T-helper 2 cell (primary cell): ENCODE measurements at regions not wholly inside any gene's neighbourhood (a gene's known extent, or its start where the extent isn't known, plus 50 kb on each side); places are given as distances from the start of the nearest gene placed in this dataset.
"Not testable (repeated sequence)": the region's sequence is repeated elsewhere in the genome, so short reads cannot be mapped to it uniquely, and the experiment has no call there.

Experiments
- DNase-seq, 5 experiments: peaks; one replicate each; pipeline versions ENCODE4 v3.0.0 to v3.0.0-alpha.2; 2012 to 2022

DNA sequence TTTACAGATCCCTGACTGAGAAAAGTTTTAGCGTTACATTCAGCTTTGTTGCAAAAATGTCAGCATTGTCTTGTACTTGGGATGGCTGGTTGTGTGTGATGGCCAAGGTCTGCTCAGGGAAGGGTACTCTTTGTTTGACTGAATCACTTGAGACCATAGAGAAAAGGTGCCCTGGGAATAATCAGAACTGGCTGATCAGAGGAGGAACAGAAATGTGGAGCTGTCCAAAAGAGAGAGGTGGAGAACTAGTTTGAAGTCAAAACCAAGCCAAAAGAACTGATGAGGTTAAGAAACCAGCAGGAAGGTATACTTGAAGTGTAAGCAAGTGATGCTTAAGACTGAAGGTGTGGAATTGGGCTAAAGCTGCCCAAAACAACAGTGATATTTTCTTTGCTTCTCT lies 107.6 kb upstream of the LYPLAL1 start:
- no peak for DNase-seq

DNA sequence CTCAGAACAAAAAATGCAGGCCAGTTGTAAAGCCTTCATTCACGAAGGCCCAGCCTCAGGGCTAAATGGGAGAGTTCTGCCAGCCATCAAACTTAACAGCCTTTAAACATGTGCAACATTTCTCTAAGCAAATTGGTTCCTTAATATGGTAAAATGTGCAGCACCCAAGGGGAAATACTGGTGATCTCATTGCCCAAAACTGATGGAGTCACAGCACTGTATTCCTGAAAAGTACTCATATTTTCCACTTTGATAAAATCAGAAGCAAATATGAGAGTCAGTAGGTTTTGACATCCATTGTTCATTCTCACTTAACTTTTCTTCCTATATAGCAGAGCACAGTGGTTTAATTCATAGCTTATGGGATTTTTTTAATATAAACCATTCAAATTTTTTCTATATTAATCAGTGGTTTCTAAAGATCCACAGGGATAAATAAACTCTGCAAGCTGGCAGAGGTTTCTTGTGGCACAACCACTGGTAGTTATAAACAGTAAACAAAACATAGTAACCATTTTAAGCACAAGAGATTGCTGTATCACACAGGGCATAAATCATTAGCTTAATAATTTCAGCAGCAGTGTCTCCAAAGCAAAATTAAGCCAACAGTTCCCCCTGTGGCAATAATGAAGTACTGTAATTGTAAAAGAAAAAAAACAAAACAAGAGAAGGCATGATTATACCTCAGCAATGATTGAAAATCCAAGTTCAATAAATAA lies 106.9 kb upstream of the LYPLAL1 start:
- DNase-seq: no peak

DNA sequence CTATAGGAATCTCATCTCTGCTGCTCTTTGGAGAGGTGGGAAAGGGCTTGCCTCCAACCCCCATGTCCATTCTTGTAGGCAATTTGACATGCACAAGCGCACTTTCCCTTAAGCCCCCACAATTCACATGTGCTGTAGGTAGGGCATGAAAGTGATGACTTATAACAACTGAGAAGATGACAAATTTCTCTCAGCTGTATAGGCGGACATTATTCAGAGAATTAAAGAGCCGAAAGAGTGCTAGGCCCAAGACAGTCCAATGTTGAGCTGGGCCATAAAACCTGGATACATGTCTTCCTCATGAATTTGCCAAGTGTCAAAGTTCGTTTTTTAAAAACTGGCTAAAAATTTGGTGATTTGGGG lies 106.3 kb upstream of the LYPLAL1 start:
- no peak for DNase-seq

DNA sequence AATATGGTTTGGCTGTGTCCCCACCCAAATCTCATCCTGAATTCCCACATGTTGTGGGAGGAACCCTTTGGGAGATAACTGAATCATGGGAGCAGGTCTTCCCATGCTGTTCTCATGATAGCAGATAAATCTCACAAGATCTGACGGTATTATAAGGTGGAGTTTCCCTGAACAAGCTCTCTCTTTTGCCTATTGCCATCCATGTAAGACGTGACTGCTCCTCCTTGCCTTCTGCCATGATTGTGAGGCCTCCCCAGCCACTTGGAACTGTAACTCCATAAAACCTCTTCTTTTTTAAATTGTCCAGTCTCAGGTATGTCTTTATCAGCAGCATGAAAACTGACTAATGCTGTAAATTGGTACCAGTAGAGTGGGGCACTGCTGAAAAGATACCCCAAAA lies 103.3 kb upstream of the LYPLAL1 start:
- not testable (repeated sequence) for DNase-seq

DNA sequence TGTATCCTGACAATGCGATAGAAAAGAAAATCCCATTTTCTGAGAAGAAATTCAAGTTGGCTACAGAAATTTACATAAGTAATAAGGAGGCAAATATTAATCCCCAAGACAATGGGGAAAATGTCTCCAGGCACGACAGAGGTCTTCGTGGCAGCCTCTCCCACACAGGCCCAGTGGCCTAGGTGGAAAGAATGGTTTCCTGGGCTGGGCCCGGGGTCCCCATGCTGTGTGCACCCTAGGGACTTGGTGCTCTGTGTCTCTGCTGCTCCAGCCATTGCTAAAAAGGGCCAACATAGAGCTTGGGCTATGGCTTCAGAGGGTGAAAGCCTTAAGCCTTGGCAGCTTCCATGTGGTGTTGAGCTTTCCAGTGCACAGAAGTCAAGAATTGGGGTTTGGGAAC lies 102.5 kb upstream of the LYPLAL1 start:
- no peak for DNase-seq

DNA sequence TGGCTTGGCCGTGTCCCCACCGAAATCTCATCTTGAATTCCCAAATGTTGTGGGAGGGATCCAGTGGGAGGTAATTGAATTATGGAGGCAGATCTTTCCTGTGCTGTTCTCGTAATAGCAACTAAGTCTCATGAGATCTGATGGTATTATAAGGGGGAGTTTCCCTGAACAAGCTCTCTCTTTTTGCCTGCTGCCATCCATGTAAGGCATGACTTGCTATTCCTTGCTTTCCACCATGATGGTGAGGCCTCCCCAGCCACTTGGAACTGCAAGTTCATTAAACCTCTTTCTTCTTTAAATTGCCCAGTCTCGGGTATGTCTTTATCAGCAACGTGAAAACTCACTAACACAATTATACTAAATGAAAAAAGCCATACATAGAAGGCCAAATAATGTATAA lies 101.3 kb upstream of the LYPLAL1 start:
- no peak for DNase-seq

DNA sequence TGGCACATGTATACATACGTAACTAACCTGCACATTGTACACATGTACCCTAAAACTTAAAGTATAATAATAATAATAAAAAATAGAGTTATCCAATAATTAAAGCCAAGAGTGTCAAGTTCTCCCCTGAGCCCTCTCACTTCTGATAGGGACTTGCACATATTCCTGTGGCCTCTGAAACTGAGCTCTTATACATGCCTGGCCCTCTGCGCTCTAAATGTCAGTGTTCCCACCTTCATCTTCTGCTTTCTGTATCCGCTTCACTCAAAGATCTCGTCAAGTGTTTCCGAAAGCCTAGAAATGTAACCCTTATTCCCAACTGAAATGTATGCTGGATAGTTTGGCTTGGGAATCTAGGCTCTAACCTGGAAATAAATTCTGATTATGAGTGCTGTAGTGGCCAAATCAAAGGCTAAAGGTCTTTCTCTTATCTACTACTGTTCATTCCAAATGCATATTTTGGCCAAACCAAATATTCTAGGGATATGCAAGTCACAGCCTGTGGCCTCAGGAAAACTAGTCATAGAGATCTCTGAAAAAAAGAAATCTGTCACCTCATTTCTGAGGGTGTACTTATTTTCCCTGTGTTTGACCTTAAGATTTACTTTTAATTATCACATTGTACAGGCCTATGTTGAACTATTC lies 99.5 kb upstream of the LYPLAL1 start:
- DNase-seq: no peak

DNA sequence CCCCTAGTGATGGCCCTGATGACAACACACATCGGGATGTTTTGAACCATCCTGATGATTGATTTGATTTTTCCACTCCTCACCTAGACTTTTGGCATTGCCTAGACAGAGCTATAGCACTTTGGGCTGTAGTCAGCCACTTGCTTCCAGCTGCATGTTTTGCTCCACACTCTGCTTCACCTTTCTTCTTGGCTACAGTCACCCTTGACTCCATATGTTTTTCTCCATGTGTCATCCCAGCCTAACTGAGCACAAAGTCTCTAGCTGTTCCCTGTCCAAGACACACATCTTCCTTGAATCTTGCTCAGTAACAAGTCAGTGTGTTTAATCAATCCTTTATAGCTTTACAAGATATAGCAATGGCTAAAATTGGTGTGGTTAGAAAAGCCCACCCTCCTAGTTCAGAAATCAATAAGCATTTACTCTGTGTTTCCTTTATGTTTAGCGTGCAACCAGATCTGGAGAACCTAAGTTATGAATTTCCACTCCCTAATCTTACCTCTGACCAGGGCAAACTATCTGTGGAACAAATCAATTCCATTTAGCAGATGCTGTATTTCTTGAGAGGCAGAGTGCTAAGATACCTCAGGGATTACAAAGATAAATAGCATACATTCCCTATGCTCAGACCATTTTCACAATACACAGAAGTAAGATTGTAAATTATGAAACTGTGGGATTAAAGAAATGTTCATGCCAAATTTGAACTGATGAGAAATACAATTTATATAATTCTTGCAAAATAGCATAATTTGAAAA lies 98.4 kb upstream of the LYPLAL1 start:
- no peak for DNase-seq

DNA sequence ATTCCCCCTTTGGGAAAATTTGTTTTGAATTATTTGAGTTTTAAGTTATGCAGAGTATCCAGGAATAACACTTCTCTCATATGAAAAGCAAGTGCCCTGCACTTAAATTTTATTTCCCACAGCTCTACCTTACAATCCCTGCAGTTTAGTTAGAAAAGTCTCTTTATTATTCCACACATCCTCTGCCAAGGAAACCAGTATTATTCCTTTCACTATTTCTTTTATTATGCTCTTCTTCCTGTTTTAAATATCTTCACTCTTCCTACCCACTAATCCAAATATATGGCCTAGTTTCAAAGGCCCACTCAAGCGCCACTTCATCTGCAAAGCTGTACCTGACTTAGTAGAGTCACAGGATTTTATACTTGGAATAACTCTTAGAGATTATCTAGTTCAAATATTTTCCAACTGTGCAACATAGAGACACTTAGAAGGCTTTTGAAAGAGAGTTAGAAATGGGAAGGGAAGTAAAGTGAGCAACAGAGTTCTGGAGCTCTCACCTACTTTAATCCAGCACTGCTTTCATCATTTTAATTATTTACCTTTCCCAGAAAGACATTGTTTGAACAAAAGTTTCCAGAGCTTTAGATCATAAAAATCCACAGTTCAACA lies 97.2 kb upstream of the LYPLAL1 start:
- no peak for DNase-seq

DNA sequence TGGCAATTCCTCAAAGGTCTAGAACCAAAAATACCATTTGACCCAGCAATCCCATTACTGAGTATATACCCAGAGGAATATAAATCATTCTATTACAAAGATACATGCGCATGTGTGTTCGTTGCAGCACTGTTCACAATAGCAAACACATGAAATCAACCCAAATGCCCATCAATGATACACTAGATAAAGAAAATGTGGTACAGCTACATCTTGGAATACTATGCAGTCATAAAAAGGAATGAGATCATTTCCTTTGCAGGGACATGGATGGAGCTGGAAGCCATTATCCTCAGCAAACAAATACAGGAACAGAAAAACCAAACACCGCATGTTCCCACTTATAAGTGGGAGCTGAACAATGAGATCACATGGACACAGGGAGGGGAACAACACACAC lies 95.9 kb upstream of the LYPLAL1 start:
- DNase-seq: not testable (repeated sequence)

DNA sequence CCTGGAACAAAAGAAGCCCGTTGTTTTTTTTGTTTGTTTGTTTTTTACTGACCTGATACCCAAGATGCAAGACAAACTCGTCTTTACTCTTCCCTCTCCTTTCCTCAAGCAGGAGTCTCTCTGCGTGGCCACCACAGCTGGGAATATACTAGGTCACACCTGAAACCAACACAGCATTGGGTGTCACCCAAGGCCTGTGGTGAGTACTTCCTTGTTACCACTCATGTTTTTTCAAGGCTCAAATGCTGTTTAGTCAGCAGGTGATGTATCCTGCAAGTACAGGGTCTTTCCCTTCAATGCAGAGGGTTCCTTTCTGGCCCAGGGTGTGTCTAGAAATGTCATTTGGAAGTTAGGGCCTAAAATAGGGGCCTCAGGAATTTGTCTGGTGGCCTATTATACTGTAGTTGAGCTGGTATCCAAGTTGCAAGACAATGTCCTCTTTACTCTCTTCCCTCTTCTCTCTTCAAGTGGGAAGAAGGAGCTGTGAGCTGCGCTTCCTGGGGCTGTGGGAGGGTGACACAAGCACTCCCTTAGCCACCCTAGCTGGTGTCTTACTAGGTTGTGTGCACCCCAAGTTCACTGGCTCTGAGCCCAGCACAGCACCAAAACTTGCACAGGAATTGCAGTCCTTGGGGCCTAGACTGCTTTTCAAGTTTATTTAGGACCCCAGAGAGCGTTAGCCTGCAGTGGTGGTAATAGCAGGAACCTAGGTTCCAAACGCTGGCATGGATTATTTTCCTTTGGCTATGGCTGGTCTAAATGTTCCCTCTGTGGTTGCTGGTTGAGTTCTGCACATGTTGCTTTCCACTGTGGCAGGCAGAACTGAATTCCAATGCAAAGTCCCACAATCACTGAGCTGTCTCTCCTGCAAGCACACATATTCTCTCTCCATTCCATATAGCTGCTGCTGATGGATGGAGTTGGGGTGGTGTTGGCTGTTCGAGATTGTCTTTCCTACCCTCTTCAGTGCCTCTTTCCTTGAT lies 91.4 kb upstream of the LYPLAL1 start:
- no peak for DNase-seq

DNA sequence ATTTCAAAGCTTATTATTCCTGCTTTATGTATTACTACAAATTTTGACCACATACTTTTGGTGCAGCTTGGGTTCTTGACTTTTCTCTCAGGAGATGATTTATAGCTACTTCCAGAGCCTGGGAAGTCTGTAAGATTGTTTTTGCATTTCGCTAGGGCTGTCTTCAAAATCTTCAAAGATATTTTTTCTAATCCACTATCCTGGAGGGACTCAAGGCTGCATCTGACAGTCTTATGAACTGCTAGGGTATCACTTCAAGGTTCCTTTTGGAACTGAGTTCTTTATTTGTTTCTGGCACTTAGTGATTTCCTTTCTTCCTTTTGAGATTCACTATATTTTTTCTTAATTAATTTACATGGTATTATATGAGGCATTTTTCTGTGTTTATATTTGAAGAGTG lies 90.0 kb upstream of the LYPLAL1 start:
- no peak for DNase-seq

DNA sequence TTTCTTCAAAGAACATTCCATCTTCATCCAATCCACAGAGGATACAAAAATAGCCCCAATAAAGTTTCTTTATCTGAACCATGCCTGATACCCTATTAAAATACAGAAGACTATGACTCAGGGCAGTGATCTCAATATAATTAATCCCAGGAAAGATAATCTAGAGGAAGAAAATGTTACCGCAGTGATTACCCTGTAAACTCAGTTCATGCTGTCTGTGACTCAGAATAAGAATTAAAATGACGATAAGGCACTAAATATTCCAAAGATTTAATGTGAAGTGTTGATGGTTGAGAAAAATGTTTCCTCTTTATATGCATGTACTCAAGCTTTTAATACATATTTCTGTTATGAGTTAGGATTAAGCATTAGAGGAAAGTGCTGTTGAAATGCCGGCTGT lies 88.6 kb upstream of the LYPLAL1 start:
- DNase-seq: no peak

DNA sequence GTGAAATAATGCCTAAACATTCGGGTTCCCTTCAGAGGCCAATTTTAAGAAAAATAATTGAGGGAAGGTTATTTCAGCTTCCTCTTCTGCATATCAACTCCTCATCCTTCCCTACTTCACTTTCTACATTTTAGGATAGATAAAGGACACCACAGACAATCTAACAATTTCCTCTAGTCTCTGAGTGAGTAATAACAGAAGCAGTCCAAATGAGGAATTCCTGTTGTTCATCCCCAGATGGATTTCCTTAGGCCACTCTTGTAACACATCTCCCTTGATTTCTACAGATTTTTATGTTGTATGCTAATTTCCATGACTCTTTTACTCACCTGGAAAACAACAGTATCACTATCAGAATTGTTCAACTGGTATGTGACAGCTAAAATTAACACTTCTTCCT lies 87.7 kb upstream of the LYPLAL1 start:
- no peak for DNase-seq

DNA sequence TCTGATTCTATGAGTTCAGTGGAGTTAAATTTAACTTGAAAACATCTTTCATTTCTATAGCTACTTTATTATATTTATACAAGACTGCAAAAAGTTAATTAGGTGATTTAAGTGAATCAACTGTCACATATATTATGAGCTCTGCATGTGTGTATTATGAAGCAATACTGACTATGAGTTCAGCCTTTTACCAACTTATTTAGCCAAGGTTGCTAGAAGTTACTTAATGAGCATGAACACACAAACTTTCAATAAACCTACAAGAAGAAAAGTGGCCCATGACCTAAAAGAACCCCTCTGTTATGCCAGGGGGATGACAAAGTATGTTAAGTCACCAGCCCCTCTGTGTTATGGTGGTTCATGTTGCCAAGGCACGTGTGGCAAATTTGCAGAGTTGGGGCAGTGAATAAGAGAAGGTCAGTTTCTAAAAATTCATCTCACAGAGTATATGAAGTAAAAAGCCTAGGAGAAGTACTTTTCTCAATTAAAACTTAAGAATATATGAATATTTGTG lies 86.7 kb upstream of the LYPLAL1 start:
- no peak for DNase-seq

DNA sequence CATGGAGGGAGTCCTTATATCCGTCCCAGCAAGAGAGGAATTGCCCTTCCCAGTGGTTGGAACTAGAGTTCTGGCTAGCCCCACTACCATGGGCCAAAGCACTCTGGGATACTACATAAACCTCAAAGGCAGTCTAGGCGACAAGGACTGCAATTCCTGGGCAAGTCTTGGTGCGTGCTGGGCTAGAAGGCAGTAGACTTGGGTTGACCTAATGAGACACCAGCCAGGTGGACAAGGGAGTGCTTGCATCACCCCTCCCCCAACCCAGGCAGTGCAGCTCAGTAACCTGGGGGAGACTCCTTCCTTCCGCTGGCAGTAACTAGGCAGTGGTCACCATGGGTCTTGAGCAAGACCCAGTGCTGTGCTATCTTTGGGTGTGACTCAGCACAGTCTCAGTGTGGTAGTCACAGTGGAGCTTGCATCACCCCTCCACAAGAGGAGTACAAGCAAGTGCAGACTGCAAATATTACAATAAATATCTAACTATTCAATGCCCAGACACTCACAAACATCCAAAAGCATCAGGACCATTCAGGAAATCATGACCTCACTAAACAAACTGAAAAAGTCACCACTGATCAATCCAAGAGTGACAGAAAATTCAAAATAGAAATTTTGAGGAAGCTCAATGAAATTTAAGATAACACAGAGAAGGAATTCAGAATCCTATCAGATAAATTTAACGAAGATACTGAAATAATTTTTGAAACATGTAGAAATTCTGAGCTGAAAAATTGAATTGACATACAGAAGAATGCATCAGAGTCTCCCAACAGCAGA lies 84.7 kb upstream of the LYPLAL1 start:
- no peak for DNase-seq

DNA sequence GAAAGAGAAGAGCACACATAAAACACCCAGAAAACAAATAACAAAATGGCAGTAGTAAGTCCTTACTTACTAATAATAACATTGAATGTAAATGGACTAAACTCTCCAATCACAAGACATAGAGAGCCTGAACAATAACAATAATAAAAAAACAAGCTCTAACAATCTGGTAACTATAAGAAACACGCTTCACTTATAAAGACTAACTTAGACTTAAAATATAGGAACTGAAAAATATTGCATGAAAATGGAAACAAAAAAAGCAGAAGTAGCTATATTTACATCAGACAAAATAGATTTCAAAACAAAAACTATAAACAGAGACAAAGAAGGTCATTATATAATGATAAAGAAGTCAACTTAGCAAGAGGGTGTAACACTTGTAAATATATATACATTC lies 83.1 kb upstream of the LYPLAL1 start:
- no peak for DNase-seq

DNA sequence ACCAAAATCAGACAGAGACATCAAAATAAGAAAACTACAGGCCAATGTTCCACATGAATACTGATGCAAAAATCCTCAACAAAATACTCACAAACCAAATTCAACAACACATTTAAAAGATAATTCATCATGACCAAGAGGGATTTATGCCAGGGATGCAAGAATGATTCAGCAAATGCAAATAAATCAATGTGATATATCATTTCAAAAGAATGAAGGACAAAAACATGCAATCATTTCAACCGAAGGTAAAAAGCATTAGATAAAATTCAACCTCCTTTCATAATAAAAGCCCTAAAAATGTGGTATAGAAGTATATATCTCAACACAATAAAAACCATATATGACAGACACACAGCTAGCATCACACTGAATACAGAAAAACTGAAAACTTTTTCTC lies 81.5 kb upstream of the LYPLAL1 start:
- no peak for DNase-seq

DNA sequence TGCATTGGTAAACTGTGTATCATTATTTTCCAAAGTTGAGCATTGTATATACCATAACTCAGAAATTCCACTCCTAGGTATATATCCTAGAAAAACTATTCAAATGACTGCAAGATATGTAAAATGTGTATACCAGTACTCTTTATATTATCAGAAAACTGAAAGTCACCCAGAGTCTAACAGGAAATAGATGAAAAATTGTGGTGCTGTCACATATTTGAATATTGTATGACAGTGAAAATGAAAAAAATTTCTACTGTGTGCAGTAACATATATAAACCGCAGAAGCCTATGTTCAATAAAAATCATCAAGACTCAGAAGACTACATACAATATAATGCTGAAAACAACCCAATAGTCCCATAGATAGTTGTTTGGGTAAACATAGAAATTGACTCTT lies 74.4 kb upstream of the LYPLAL1 start:
- DNase-seq: no peak

DNA sequence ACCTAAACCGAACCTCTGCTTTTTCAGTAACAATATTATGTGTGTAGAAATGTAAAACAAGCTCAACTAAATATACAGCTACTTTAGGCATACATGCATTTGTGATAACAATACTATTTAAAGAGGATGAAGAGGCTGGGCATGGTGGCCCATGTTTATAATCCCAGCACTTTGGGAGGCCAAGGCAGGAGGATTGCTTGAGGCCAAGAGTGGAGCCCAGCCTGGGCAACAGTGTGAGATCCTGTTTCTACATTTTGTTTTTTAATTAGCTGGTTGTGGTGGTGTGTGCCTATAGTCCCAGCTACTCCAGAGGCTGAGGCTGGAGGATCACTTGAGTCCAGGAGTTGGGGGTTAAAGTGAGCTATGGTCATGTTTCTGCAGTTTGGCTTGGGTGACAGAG lies 73.6 kb upstream of the LYPLAL1 start:
- no peak for DNase-seq

DNA sequence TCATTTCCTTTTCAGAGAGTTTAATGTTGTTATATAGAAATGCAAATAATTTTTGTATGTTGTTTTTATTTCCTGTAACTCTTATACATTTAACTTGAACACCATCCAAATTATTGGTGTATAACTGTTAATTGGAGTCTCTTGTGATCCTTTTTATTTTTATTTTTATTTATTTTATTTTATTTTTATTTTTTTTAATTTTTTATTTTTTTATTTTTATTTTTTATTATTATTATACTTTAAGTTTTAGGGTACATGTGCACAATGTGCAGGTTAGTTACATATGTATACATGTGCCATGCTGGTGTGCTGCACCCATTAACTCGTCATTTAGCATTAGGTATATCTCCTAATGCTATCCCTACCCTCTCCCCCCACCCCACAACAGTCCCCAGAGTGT lies 71.2 kb upstream of the LYPLAL1 start:
- DNase-seq: not testable (repeated sequence)
